ENCODE measurements at regions not wholly inside any gene's neighbourhood (a gene's known extent, or its start where the extent isn't known, plus 50 kb on each side); places are given as distances from the start of the nearest gene placed in this dataset.

DNA sequence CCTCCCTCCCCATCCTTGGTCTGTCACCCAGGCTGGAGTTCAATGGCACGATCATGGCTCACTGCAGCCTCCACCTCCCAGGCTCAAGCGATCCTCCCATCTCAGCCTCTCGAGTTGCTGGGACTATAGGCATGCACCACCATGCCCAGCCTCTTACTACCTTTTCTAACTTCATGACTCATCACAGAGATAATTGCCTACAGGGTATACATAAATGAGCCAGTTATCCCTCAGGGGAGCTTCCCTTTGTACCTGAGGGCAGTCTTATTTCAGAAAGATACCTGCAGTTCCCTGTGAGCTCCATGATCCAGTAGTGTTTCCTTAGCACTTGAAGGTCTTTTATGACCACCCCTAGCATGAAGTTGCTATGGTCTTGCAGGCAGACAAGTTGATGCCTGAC is 94.2 kb upstream of the DNAJC1 start:
- TF ChIP-seq KLF1 (tag by site-specific recombination; IDR thresholded peaks at IDR 0.05): no peak
- no peak for TF ChIP-seq PRDM1 (tag by site-specific recombination; IDR thresholded peaks at IDR 0.05)
- TF ChIP-seq ZIC2 (tag by site-specific recombination; IDR thresholded peaks at IDR 0.05): no peak
- TF ChIP-seq ZFHX2 (tag by site-specific recombination; conservative IDR thresholded peaks at IDR 0.05): no peak
- TF ChIP-seq, protein P1, sequence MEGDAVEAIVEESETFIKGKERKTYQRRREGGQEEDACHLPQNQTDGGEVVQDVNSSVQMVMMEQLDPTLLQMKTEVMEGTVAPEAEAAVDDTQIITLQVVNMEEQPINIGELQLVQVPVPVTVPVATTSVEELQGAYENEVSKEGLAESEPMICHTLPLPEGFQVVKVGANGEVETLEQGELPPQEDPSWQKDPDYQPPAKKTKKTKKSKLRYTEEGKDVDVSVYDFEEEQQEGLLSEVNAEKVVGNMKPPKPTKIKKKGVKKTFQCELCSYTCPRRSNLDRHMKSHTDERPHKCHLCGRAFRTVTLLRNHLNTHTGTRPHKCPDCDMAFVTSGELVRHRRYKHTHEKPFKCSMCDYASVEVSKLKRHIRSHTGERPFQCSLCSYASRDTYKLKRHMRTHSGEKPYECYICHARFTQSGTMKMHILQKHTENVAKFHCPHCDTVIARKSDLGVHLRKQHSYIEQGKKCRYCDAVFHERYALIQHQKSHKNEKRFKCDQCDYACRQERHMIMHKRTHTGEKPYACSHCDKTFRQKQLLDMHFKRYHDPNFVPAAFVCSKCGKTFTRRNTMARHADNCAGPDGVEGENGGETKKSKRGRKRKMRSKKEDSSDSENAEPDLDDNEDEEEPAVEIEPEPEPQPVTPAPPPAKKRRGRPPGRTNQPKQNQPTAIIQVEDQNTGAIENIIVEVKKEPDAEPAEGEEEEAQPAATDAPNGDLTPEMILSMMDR (tag by site-specific recombination; IDR thresholded peaks at IDR 0.05): no peak
- TF ChIP-seq, protein P2, sequence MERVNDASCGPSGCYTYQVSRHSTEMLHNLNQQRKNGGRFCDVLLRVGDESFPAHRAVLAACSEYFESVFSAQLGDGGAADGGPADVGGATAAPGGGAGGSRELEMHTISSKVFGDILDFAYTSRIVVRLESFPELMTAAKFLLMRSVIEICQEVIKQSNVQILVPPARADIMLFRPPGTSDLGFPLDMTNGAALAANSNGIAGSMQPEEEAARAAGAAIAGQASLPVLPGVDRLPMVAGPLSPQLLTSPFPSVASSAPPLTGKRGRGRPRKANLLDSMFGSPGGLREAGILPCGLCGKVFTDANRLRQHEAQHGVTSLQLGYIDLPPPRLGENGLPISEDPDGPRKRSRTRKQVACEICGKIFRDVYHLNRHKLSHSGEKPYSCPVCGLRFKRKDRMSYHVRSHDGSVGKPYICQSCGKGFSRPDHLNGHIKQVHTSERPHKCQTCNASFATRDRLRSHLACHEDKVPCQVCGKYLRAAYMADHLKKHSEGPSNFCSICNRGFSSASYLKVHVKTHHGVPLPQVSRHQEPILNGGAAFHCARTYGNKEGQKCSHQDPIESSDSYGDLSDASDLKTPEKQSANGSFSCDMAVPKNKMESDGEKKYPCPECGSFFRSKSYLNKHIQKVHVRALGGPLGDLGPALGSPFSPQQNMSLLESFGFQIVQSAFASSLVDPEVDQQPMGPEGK (tag by site-specific recombination; IDR thresholded peaks at IDR 0.05): no peak
- TF ChIP-seq ZNF274 (IDR thresholded peaks at IDR 0.05; ENCODE audit: low read length): no peak
- TF ChIP-seq ZNF274 (tag by site-specific recombination; IDR thresholded peaks at IDR 0.05; ENCODE audit: borderline replicate concordance): no peak
- TF ChIP-seq ZNF335 (tag by site-specific recombination; conservative IDR thresholded peaks at IDR 0.05): no peak
- TF ChIP-seq ZNF629 (tag by site-specific recombination; IDR thresholded peaks at IDR 0.05): no peak
- TF ChIP-seq, protein P3, sequence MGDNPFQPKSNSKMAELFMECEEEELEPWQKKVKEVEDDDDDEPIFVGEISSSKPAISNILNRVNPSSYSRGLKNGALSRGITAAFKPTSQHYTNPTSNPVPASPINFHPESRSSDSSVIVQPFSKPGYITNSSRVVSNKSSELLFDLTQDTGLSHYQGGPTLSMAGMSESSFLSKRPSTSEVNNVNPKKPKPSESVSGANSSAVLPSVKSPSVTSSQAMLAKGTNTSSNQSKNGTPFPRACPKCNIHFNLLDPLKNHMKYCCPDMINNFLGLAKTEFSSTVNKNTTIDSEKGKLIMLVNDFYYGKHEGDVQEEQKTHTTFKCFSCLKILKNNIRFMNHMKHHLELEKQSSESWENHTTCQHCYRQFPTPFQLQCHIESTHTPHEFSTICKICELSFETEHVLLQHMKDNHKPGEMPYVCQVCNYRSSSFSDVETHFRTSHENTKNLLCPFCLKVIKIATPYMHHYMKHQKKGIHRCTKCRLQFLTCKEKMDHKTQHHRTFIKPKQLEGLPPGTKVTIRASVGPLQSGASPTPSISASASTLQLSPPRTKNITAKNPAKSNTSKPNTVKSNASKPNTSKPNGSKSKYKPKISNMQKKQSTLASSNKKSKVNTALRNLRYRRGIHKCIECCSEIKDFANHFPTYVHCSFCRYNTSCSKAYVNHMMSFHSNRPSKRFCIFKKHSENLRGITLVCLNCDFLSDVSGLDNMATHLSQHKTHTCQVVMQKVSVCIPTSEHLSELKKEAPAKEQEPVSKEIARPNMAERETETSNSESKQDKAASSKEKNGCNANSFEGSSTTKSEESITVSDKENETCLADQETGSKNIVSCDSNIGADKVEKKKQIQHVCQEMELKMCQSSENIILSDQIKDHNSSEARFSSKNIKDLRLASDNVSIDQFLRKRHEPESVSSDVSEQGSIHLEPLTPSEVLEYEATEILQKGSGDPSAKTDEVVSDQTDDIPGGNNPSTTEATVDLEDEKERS (tag by site-specific recombination; IDR thresholded peaks at IDR 0.05): no peak
- no peak for TF ChIP-seq HOXD13 (CRISPR knock-in tag; IDR thresholded peaks at IDR 0.05; ENCODE audit: borderline replicate concordance)
- TF ChIP-seq ZNF561 (tag by site-specific recombination; IDR thresholded peaks at IDR 0.05; ENCODE audit: borderline replicate concordance): no peak
- no peak for TF ChIP-seq GLI4 (tag by site-specific recombination; IDR thresholded peaks at IDR 0.05)
- no peak for TF ChIP-seq ZNF747 (tag by site-specific recombination; IDR thresholded peaks at IDR 0.05)
